ENCODE measurements at regions not wholly inside any gene's neighbourhood (a gene's known extent, or its start where the extent isn't known, plus 50 kb on each side); places are given as distances from the start of the nearest gene placed in this dataset.

DNA sequence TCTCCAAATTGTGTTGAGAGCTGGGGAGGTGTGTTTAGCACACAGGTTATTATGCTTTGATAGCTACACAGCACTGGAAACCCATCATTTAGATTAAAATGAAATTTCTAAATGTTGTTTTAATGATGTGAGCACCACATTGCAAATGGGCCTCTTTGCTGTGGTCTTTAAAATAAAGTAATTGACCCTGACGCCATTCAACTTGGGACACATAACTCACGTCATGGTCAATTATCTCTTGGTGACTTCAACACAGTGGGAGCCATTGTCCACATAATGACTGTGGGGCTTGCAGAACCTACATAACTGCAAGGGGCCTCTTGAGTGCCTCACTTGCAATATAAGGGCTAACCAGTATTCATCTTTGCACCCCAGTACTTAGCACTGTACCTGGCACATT, 280.4 kb downstream of the HLX start:
- H3K27ac ChIP-seq, result no peak overlapping the region
- TF ChIP-seq ZFX (IDR thresholded peaks at IDR 0.05; ENCODE audit: borderline replicate concordance), result no peak
- TF ChIP-seq, protein P1, sequence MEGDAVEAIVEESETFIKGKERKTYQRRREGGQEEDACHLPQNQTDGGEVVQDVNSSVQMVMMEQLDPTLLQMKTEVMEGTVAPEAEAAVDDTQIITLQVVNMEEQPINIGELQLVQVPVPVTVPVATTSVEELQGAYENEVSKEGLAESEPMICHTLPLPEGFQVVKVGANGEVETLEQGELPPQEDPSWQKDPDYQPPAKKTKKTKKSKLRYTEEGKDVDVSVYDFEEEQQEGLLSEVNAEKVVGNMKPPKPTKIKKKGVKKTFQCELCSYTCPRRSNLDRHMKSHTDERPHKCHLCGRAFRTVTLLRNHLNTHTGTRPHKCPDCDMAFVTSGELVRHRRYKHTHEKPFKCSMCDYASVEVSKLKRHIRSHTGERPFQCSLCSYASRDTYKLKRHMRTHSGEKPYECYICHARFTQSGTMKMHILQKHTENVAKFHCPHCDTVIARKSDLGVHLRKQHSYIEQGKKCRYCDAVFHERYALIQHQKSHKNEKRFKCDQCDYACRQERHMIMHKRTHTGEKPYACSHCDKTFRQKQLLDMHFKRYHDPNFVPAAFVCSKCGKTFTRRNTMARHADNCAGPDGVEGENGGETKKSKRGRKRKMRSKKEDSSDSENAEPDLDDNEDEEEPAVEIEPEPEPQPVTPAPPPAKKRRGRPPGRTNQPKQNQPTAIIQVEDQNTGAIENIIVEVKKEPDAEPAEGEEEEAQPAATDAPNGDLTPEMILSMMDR (IDR thresholded peaks at IDR 0.05), result no peak

DNA sequence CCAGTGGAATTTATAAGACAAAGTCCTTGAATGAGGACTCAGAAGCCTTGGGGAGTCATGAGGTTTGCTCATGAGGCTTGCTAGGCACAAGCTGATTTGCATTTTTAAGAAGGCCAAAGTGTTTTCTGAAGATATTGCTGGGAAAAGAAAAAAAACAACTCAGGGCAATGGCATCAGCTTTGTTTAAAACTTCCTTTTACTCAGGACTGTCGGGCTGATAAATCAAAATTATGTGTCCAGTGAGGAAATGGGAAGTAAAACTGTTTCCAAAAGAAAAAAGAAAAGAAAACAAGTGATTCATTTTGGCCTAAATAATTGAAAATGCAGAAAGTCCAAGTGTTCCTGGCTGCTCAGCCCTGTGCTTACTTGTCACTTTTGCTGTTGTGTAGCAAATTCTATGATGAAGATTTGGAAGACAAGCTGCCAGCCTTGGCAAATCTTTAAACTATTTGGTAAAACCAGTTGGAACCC, 282.4 kb downstream of the HLX start:
- no peak for TF ChIP-seq ZFX (IDR thresholded peaks at IDR 0.05; ENCODE audit: borderline replicate concordance)
- TF ChIP-seq, protein P1 (IDR thresholded peaks at IDR 0.05), result no peak
- no peak overlapping the region for H3K27ac ChIP-seq

GRCh38 chr1:221162352-221162751, 283.1 kb downstream of the HLX start:
- no peak overlapping the region for H3K27ac ChIP-seq
- TF ChIP-seq, protein P1 (IDR thresholded peaks at IDR 0.05), result no peak
- no peak for TF ChIP-seq ZFX (IDR thresholded peaks at IDR 0.05; ENCODE audit: borderline replicate concordance)

- H3K27ac ChIP-seq, result no peak overlapping the region
- TF ChIP-seq, protein P1 (IDR thresholded peaks at IDR 0.05), result no peak
- no peak for TF ChIP-seq ZFX (IDR thresholded peaks at IDR 0.05; ENCODE audit: borderline replicate concordance)
These were observed 283.7 kb downstream of the HLX start for GRCh38 chr1:221162939-221163338.

DNA sequence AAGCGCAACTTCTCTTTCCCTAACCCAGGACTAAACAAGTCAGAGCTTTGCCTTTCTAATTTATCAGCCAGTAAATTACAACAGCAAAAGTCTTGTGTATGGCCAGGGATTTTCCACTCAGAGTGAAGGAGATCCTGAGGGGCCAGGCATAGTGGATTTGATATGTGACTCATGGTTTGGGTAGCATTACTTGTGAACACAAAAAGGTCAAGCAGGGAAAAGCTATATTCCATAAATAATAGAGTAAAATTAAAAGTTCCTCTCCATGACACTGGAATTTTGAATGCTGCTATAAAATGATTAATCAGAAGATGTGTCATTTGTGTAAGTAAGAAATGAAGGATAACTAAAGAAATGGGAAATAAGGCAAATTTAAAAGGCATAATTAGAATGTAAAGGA, 284.8 kb downstream of the HLX start:
- TF ChIP-seq, protein P1 (IDR thresholded peaks at IDR 0.05), result no peak
- TF ChIP-seq ZFX (IDR thresholded peaks at IDR 0.05; ENCODE audit: borderline replicate concordance), result no peak

DNA sequence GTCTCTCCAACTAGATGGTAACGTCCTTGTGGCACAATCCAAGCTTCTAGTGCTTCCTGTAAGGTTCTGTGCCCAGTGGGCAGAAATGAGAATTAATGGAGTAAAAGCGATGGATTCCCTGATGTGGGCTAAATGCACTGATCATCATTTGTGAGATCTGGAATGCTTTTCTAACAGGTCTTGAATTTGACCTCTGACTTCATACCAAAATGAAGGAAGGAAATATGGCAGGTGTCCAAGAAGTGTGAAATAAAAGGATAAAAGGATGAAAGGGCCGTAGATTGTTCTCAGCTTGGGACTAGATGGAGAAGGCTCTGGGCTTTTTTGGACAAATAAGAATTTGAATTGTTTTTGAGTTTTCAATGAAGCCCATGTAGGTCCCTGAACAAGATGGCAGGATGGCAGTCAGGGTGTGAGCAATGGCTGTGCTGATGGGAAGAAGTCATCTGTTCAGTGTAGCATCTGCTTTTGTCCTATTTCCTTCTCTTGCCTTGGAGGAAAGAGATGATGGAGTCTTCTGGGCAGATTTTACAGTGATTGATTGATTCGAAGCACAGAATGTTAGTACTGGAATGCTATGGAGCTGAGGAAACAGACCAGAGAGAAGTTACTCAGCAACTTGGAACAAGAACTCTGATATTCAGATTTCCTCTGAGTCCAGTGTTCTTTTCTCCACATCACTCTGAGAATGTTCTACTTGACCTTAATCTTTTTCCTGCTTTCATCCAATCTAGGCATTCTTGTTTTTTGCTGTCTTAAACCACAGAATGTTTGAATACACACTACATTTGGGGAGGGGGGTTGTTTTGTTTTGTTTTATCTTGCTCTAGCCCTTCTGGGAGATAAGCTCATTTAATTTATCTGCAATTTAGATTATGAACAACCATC, 286.0 kb downstream of the HLX start:
- TF ChIP-seq, protein P1 (IDR thresholded peaks at IDR 0.05), result no peak
- TF ChIP-seq ZFX (IDR thresholded peaks at IDR 0.05; ENCODE audit: borderline replicate concordance), result no peak
- H3K27ac ChIP-seq, result no peak overlapping the region

More for the DNA sequence above, 284.8 kb downstream of the HLX start:
- no peak overlapping the region for H3K27ac ChIP-seq

- TF ChIP-seq ZFX (IDR thresholded peaks at IDR 0.05; ENCODE audit: borderline replicate concordance), result no peak
- TF ChIP-seq, protein P1 (IDR thresholded peaks at IDR 0.05), result no peak
- H3K27ac ChIP-seq, result no peak overlapping the region
These were observed 286.7 kb downstream of the HLX start for GRCh38 chr1:221165839-221166500.
